ENCODE measurements at regions not wholly inside any gene's neighbourhood (a gene's known extent, or its start where the extent isn't known, plus 50 kb on each side); places are given as distances from the start of the nearest gene placed in this dataset.

DNA sequence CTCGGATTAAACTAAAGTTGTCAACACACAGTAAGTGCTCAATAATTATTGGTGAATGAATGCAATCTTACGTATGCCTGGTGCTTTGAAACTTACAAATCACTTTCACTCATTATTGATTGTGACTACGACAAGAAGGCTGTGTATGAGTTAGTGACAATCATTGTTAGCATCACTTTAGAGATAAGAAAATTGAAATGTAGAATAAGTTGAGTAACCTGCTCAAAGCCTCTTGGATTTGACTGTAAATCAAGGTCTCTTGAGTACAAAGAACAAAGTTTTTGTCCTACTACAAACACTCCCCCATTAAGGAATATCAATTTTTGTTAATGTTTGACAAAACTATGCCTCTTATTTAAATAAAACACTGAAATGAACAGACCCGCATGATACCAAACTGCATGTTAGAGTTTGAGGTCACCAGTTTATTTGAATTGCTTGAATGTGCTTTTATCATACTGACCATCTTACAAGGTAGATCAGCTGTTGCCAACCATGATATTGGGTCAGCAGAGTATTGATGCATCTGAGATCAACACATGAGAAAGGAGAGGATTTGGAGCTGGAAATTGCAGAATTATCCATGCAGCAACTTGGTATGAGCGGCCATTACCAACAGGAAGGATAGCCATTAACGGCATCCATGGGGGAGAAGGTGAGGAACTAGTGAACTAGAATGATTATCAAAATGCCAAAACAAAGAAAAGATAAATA, 142.1 kb downstream of the IRS1 start (continued):
- no peak for TF ChIP-seq BORCS8-MEF2B (CRISPR knock-in tag; IDR thresholded peaks at IDR 0.05)
- TF ChIP-seq FOXP1 (IDR thresholded peaks at IDR 0.05) = no peak
- TF ChIP-seq FOXP1 (CRISPR knock-in tag; IDR thresholded peaks at IDR 0.05) = peak; percentile 84
- TF ChIP-seq, protein P1, sequence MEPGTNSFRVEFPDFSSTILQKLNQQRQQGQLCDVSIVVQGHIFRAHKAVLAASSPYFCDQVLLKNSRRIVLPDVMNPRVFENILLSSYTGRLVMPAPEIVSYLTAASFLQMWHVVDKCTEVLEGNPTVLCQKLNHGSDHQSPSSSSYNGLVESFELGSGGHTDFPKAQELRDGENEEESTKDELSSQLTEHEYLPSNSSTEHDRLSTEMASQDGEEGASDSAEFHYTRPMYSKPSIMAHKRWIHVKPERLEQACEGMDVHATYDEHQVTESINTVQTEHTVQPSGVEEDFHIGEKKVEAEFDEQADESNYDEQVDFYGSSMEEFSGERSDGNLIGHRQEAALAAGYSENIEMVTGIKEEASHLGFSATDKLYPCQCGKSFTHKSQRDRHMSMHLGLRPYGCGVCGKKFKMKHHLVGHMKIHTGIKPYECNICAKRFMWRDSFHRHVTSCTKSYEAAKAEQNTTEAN (CRISPR knock-in tag; conservative IDR thresholded peaks at IDR 0.05) = no peak
- TF ChIP-seq, protein P2, sequence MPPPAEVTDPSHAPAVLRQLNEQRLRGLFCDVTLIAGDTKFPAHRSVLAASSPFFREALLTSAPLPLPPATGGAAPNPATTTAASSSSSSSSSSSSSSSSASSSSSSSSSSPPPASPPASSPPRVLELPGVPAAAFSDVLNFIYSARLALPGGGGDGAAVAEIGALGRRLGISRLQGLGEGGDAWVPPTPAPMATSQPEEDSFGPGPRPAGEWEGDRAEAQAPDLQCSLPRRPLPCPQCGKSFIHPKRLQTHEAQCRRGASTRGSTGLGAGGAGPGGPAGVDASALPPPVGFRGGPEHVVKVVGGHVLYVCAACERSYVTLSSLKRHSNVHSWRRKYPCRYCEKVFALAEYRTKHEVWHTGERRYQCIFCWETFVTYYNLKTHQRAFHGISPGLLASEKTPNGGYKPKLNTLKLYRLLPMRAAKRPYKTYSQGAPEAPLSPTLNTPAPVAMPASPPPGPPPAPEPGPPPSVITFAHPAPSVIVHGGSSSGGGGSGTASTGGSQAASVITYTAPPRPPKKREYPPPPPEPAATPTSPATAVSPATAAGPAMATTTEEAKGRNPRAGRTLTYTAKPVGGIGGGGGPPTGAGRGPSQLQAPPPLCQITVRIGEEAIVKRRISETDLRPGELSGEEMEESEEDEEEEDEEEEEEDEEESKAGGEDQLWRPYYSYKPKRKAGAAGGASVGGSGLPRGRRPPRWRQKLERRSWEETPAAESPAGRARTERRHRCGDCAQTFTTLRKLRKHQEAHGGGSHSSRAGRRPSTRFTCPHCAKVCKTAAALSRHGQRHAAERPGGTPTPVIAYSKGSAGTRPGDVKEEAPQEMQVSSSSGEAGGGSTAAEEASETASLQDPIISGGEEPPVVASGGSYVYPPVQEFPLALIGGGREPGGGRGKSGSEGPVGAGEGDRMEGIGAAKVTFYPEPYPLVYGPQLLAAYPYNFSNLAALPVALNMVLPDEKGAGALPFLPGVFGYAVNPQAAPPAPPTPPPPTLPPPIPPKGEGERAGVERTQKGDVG (CRISPR knock-in tag; IDR thresholded peaks at IDR 0.05; ENCODE audit: borderline replicate concordance) = no peak
- TF ChIP-seq, protein P3, sequence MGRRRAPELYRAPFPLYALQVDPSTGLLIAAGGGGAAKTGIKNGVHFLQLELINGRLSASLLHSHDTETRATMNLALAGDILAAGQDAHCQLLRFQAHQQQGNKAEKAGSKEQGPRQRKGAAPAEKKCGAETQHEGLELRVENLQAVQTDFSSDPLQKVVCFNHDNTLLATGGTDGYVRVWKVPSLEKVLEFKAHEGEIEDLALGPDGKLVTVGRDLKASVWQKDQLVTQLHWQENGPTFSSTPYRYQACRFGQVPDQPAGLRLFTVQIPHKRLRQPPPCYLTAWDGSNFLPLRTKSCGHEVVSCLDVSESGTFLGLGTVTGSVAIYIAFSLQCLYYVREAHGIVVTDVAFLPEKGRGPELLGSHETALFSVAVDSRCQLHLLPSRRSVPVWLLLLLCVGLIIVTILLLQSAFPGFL (CRISPR knock-in tag; IDR thresholded peaks at IDR 0.05) = no peak
- no peak for TF ChIP-seq ZNF619 (CRISPR knock-in tag; IDR thresholded peaks at IDR 0.05)
- TF ChIP-seq, protein P4, sequence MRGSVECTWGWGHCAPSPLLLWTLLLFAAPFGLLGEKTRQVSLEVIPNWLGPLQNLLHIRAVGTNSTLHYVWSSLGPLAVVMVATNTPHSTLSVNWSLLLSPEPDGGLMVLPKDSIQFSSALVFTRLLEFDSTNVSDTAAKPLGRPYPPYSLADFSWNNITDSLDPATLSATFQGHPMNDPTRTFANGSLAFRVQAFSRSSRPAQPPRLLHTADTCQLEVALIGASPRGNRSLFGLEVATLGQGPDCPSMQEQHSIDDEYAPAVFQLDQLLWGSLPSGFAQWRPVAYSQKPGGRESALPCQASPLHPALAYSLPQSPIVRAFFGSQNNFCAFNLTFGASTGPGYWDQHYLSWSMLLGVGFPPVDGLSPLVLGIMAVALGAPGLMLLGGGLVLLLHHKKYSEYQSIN (CRISPR knock-in tag; IDR thresholded peaks at IDR 0.05; ENCODE audit: borderline replicate concordance) = no peak
- no peak for TF ChIP-seq TAF15 (IDR thresholded peaks at IDR 0.05; ENCODE audit: low read depth, low read length, poor library complexity, severe bottlenecking)
- TF ChIP-seq SPEN (CRISPR knock-in tag; IDR thresholded peaks at IDR 0.05; ENCODE audit: low read depth) = no peak
- no peak for TF ChIP-seq HNRNPLL (IDR thresholded peaks at IDR 0.05; ENCODE audit: low read depth, low read length, poor library complexity, severe bottlenecking)
- peak; percentile 81; the same call in 1 of the 2 replicates for TF ChIP-seq SALL1 (CRISPR knock-in tag; IDR thresholded peaks at IDR 0.05)
- TF ChIP-seq, protein P5, sequence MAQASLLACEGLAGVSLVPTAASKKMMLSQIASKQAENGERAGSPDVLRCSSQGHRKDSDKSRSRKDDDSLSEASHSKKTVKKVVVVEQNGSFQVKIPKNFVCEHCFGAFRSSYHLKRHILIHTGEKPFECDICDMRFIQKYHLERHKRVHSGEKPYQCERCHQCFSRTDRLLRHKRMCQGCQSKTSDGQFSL (CRISPR knock-in tag; IDR thresholded peaks at IDR 0.05) = no peak
- TF ChIP-seq, protein P6, sequence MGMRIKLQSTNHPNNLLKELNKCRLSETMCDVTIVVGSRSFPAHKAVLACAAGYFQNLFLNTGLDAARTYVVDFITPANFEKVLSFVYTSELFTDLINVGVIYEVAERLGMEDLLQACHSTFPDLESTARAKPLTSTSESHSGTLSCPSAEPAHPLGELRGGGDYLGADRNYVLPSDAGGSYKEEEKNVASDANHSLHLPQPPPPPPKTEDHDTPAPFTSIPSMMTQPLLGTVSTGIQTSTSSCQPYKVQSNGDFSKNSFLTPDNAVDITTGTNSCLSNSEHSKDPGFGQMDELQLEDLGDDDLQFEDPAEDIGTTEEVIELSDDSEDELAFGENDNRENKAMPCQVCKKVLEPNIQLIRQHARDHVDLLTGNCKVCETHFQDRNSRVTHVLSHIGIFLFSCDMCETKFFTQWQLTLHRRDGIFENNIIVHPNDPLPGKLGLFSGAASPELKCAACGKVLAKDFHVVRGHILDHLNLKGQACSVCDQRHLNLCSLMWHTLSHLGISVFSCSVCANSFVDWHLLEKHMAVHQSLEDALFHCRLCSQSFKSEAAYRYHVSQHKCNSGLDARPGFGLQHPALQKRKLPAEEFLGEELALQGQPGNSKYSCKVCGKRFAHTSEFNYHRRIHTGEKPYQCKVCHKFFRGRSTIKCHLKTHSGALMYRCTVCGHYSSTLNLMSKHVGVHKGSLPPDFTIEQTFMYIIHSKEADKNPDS (CRISPR knock-in tag; IDR thresholded peaks at IDR 0.05) = peak; percentile 72; the same call in 1 of the 2 replicates
- TF ChIP-seq, protein P7, sequence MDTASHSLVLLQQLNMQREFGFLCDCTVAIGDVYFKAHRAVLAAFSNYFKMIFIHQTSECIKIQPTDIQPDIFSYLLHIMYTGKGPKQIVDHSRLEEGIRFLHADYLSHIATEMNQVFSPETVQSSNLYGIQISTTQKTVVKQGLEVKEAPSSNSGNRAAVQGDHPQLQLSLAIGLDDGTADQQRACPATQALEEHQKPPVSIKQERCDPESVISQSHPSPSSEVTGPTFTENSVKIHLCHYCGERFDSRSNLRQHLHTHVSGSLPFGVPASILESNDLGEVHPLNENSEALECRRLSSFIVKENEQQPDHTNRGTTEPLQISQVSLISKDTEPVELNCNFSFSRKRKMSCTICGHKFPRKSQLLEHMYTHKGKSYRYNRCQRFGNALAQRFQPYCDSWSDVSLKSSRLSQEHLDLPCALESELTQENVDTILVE (CRISPR knock-in tag; IDR thresholded peaks at IDR 0.05) = no peak
- no peak for TF ChIP-seq KAT7 (CRISPR knock-in tag; IDR thresholded peaks at IDR 0.05; ENCODE audit: borderline replicate concordance)
